Head of caudate nucleus (tissue), 42 donors: ENCODE measurements at regions not wholly inside any gene's neighbourhood (a gene's known extent, or its start where the extent isn't known, plus 50 kb on each side); places are given as distances from the start of the nearest gene placed in this dataset.

Experiments used
- DNase-seq, 42 donors: peaks; one replicate each; pipeline versions ENCODE4 v3.0.0 to v3.0.0-alpha.2; 2020 to 2021; ENCODE audit warnings: mixed read lengths in 7 of 42
- intact Hi-C: fragments of 100-400 bp; cut with DNase I; formaldehyde crosslinking; loops from one replicate; pipeline ENCODE4 v1.15.0; 2022

GRCh38 chr5:155181542-155181941 lies 168.0 kb downstream of the KIF4B start:
- intact Hi-C loops: no loop called here
- DNase-seq: no peak

DNA sequence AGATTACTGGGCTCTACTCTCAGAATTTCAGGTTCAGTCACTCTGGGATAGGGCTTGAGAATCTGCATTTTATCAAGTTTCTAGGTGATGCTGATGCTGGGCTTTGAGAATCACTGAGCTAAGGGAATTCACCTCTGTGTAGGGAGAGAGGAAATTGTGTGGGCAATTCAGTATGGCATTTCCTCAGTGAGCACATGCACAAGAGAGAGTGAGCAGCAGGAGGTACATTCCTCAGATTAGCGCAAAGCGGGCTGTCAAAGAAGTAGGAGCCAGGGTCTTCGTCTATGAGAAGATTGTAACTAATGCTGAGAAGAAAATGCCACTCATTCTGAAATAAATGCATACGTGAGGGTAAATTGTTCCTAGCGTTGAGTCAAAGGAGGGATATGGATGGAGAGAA lies 175.9 kb downstream of the KIF4B start:
- intact Hi-C loops: no loop called here
- DNase-seq: no peak

DNA sequence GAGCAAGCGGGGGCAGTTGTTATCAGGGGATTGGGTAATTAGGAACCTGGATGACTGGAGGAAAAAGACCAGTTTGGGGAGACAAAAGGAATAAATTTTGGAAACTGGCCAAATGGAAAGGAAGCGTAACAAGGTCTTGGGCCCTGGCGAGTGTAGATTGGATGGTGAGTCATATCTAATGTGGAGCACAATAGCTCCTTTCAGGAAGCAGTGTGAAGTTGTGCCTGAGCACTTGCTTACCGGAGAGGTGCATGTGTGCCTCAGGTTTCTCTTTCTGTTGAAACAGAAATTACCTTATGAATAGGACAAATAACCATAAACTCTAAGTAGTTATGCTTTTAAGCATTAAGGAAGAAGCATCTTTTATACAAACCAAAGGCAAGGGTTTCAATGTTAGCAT lies 176.4 kb downstream of the KIF4B start:
- no peak for DNase-seq
- intact Hi-C loops: no loop called here

- DNase-seq: no peak
- intact Hi-C loops: no loop called here
These were observed 179.5 kb downstream of the KIF4B start for GRCh38 chr5:155193029-155193428.

GRCh38 chr5:155193483-155194107 lies 180.0 kb downstream of the KIF4B start:
- intact Hi-C loops: no loop called here
- no peak for DNase-seq

DNA sequence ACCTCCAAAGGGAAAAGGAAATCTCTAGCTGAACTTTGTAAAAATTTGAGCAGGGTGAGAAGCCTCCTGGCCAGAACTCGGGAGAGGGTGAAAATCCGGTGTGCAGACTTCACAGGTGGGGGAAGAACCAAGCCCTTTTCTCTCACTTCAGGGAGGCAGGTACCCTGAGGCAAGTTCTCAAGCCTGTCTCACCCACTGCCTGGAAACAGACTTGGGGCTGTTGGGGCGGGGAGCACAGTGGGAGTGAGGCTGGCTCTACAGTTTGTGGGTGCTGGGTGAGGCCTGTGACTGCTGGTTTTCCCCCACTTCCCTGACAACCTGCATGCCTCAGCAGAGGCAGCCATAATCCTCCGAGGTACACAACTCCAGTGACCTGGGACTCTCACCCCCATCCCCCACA lies 187.1 kb downstream of the KIF4B start:
- intact Hi-C loops: no loop called here
- DNase-seq: no peak

DNA sequence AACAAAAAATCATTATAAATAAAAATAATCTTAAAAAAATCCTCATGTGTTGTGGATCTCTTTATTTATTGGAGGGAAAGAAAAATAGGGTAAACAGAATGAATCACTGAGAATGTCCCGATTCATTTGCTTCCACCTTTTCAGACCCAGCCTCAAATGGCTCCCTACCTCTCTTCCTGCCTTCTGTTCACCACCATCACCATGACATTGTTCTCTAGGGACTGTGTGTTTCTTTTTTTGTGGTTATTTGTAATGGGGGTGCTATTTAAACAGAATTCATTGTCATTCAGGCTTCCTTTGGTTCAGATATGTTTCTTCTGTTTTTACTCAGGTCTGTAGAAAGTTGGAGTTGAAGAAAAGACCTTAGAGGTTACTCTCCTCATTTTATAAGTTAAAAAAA lies 198.2 kb downstream of the KIF4B start:
- DNase-seq: no peak
- intact Hi-C loops: no loop called here

GRCh38 chr5:155222393-155222792 lies 208.8 kb downstream of the KIF4B start:
- intact Hi-C loops: no loop called here
- DNase-seq: no peak

- intact Hi-C loops: no loop called here
- no peak for DNase-seq
These were observed 215.6 kb downstream of the KIF4B start for GRCh38 chr5:155229135-155229534.

GRCh38 chr5:155239803-155240202 lies 226.2 kb downstream of the KIF4B start:
- no peak for DNase-seq
- intact Hi-C loops: no loop called here

DNA sequence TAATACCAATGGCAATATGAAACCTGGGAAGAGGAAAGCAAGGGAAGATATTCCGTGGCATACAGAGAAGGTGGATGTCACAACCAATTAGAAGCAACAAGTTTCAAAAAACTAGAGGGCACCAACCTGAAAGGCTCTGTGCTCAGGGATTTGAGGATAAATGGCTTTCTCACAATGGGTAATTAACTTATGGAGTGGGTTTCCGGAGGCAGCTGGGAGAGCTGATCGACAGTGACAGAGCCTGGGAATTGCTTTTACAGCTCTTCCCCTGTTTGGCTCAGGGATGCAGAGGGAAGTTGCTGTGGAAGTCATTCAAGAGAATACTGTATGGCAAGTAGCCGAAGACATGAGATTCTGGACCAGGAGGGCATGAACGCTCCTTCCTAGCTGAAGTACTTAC lies 237.0 kb downstream of the KIF4B start:
- no peak for DNase-seq

GRCh38 chr5:155252025-155252424 lies 238.5 kb downstream of the KIF4B start:
- intact Hi-C loops: no loop called here
- DNase-seq: no peak

More for the DNA sequence above, 237.0 kb downstream of the KIF4B start:
- intact Hi-C loops: no loop called here

DNA sequence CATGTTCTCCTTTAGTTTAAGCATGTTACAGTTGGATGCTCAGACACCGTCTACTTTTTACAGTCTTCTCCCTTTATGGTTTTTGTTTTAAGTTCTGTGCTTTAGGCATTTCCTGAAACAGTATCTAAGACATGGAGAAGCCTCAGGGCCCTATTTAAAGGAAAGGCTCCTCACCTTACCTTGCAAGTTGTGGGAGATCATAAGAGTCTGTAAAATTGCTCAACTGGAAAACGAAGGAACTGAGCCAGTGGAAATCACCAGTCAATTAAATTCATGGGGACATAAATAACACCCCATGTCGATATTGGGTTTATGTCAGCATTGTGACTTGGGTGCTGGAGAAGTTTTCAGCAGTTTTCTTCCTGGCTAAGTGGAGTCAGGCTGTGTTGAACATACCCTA lies 239.2 kb downstream of the KIF4B start:
- intact Hi-C loops: no loop called here
- no peak for DNase-seq

DNA sequence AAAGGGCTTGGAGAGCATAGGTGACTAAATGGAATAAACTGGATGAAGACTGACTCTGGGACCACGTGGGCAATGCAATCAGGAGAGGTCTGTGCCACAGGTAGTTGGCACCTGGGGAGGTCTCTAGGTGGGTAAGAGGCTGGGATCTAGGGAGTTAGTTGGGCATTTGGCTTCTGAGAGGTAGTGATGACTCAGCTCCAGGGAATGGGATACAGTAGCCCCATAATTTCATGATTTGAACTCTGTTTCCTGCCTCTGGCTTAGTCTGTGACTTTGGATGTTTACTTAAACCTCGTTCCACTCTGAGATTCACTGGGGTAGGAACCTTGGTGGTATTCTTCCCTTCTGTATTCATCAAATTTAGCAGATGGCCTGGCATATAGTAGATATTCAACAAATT lies 240.8 kb downstream of the KIF4B start:
- intact Hi-C loops: no loop called here

DNA sequence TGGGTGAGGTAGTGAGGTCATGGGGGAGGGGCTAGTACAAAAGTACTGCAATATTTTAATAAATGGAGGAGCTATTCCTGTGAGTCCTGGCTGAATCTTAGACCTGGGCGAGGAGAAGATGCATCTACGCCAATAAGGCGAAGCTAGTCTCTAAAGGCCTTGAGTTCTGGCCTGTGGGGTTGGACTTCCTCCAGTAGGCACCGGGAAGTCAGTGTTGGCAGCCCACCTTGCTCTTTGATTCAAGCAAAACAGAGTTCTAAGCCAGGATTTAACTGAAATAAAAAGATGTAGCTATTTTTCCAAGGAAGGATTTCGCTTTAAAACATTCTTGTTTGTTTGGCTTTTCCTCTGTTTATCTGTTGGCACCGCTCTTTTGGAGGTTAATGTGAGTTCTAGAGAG lies 244.6 kb downstream of the KIF4B start:
- intact Hi-C loops: no loop called here
- peak in 2 of 42 donors; percentile 13 to 19 for DNase-seq

More for the DNA sequence above, 240.8 kb downstream of the KIF4B start:
- DNase-seq: no peak

DNA sequence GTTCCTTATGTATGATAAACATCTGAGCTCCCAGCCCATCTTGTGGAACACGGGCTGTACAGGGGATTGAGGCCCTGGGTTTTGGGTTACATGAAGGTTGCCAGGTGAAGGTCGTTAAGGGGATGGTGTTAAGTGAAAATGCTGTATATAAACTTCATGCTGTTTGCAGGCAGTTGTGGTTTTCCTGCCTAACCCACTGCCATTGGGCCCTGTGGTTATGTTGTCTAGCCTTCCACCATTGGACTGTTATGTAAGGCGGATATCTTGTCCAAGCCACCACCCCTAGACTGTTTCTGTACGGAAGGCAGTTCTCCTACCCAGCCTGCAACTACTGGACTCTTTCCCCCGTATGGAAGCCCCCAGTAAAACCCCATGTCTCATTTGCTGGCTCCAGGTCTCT lies 246.1 kb downstream of the KIF4B start:
- intact Hi-C loops: no loop called here
- no peak for DNase-seq

- intact Hi-C loops: no loop called here
- peak in 4 of 42 donors; percentile 3 to 16 (median 8) for DNase-seq
These were observed 247.2 kb downstream of the KIF4B start for GRCh38 chr5:155260798-155261197.

DNA sequence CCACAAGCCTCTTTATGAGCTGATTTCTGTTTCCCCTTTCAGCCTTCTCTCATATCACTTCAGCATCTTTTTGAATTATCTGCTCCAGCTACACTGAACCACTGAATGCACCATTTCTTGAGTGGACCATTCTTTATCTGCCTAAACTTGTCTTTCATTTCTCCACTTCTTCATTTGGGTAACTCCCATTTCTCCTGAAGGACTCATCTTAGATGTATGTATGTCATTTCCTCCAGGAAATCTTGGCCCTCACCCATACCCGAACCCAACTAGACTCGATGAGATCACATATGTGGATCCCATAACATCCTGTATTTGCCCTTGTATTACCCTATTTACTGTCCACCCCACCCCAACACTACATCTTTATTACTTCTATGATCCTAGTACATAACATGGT lies 249.8 kb downstream of the KIF4B start:
- intact Hi-C loops: no loop called here

DNA sequence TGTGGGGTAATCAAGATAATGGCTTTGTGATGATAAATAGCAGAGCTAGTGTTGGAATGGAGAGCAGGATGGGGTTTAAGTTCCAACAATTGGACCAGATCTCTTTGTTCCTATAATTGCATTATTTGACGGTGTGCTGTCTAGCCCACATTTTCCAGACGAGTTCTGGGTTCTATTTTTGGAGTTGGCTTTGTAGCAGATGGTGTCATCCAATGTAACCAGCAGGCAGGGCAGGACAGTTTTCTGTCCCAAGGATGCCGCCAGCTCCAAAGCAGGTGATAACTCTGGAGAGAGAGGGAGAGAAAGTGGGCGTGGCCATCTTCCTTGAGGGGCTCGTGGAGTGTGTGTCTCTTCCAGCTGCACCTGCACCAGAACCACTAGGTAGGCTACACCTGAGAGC lies 251.3 kb downstream of the KIF4B start:
- DNase-seq: no peak
- intact Hi-C loops: no loop called here

More for the DNA sequence above, 249.8 kb downstream of the KIF4B start:
- DNase-seq: no peak

DNA sequence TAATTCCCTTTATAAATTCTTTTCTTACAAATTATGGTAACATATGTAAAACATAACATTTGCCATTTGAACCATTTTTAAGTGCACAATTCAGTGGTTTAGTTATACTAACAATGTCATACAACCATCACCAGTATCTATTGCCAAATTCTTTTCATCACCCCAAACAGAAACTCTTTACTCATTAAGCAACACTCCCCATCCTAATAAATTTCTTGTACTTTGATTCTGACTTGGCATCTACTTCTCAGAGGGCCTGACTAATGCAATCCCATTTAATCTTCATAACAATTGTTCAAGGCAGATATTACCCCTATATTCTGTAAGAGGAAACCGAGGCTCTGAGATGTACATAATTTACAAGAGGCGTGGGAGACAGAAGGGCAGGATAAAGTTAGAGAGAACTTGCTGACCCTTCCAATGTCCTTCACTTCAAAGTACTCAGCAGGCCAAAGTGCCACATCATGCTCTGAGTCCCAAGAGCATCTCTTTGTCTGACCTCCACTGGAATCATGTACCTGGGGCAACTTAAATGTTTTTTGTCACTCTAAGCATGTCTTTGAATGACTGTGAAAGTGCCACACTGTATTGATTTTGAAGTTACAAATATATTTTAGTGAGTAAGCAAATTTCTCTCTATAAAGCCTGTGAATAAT lies 255.3 kb downstream of the KIF4B start:
- DNase-seq: no peak
- intact Hi-C loops: no loop called here

- intact Hi-C loops: no loop called here
- peak in 1 of 42 donors; percentile 8 for DNase-seq
These were observed 257.2 kb downstream of the KIF4B start for GRCh38 chr5:155270725-155271124.
